IMR-90 (cell line): ENCODE measurements at regions not wholly inside any gene's neighbourhood (a gene's known extent, or its start where the extent isn't known, plus 50 kb on each side); places are given as distances from the start of the nearest gene placed in this dataset.

ENCODE experiments used
- ATAC-seq: fragments of 200-7000 bp; cut with Tn5 transposase; 2 replicates; pipeline ENCODE4 v1.9.1; 2020; ENCODE audit warnings: low read depth, mild to moderate bottlenecking, moderate library complexity
- BruUV-seq: library from RNA; stranded (reverse); fragments of 400-500 nt; replicated peaks from 2 replicates; lab custom pipeline; 2021; lab: Mats Ljungman, UMichigan
- CTCF ChIA-PET: fragments of 300-600 bp; formaldehyde crosslinking; extraction: SDS; loops from one replicate; lab custom pipeline; 2021; ENCODE audit warnings: antibody characterized with exemption; lab: Yijun Ruan, JAX
- POLR2A ChIA-PET: fragments of 300-600 bp; sonication (Branson Sonifier 250); formaldehyde crosslinking; loops from one replicate; lab custom pipeline; 2022; ENCODE audit warnings: antibody characterized with exemption; ENCODE audit not compliant: unreplicated experiment; lab: Charles Lee
- DNase-seq: peaks from one replicate; pipeline ENCODE4 v3.0.0; 2013
- H2AFZ ChIP-seq: replicated peaks from 2 replicates; pipeline ENCODE3; 2013; ENCODE audit warnings: low read length, mild to moderate bottlenecking; ENCODE audit not compliant: poor library complexity
- H2AK5ac ChIP-seq: 2 replicates; pipeline ENCODE4 v1.6.1; 2013; ENCODE audit warnings: low read depth, low read length, inconsistent platforms
- H2AK9ac ChIP-seq: replicated peaks from 2 replicates; pipeline ENCODE3; 2013; ENCODE audit warnings: mild to moderate bottlenecking, low read depth, low read length, moderate library complexity; ENCODE audit not compliant: poor library complexity
- H2BK120ac ChIP-seq: 2 replicates; pipeline ENCODE4 v1.6.1; 2013; ENCODE audit warnings: low read depth, low read length, inconsistent platforms
- H2BK15ac ChIP-seq: 3 replicates; pipeline ENCODE4 v1.6.1; 2013; ENCODE audit warnings: low read depth, low read length, inconsistent platforms
- H2BK20ac ChIP-seq: 2 replicates; pipeline ENCODE4 v1.6.1; 2013; ENCODE audit warnings: low read depth, mild to moderate bottlenecking, inconsistent platforms, low read length, moderate library complexity
- H2BK5ac ChIP-seq: 2 replicates; pipeline ENCODE4 v1.6.1; 2013; ENCODE audit warnings: mild to moderate bottlenecking, low read depth, low read length, inconsistent platforms; ENCODE audit not compliant: poor library complexity, severe bottlenecking
- H3K14ac ChIP-seq: replicated peaks from 2 replicates; pipeline ENCODE4 v1.6.1; 2013; ENCODE audit warnings: low read depth, low read length, inconsistent platforms
- H3K18ac ChIP-seq: 2 replicates; pipeline ENCODE4 v1.6.1; 2013; ENCODE audit warnings: low read depth, low read length, control low read depth
- H3K23ac ChIP-seq: 2 replicates; pipeline ENCODE4 v1.6.1; 2013; ENCODE audit warnings: low read depth, low read length, inconsistent platforms
- H3K27ac ChIP-seq: 2 replicates; pipeline ENCODE4 v1.5.1; 2013; ENCODE audit warnings: mild to moderate bottlenecking, control low read depth, low read length; ENCODE audit not compliant: insufficient read depth
- H3K27me3 ChIP-seq: 2 replicates; pipeline ENCODE4 v1.6.1; 2013; ENCODE audit warnings: low read length; ENCODE audit not compliant: control insufficient read depth, insufficient read depth
- H3K36me3 ChIP-seq: 2 replicates; pipeline ENCODE4 v1.6.1; 2013; ENCODE audit warnings: low read length, mixed read lengths; ENCODE audit not compliant: control insufficient read depth, insufficient read depth
- H3K4ac ChIP-seq: 2 replicates; pipeline ENCODE4 v1.6.1; 2013; ENCODE audit warnings: low read depth, low read length, inconsistent platforms
- H3K4me1 ChIP-seq: 2 replicates; pipeline ENCODE4 v1.6.1; 2013; ENCODE audit warnings: low read length, mixed read lengths; ENCODE audit not compliant: control insufficient read depth, insufficient read depth
- H3K4me2 ChIP-seq: 2 replicates; pipeline ENCODE4 v1.6.1; 2013; ENCODE audit warnings: low read depth, mild to moderate bottlenecking, control low read depth, low read length, moderate library complexity
- H3K4me3 ChIP-seq: 2 replicates; pipeline ENCODE4 v1.5.1; 2013; ENCODE audit warnings: low read depth, mild to moderate bottlenecking, control low read depth, low read length, moderate library complexity; ENCODE audit not compliant: insufficient read depth
- H3K56ac ChIP-seq: 2 replicates; pipeline ENCODE4 v1.6.1; 2013; ENCODE audit warnings: low read length, inconsistent platforms; ENCODE audit not compliant: insufficient read depth; ENCODE audit errors: extremely low read depth
- H3K79me1 ChIP-seq, 2 experiments: 2 replicates each; pipeline ENCODE4 v1.6.1; 2013; ENCODE audit warnings: low read length in 2 of 2, inconsistent platforms in 1 of 2, low read depth in 1 of 2
- H3K9ac ChIP-seq: 2 replicates; pipeline ENCODE4 v1.6.1; 2013; ENCODE audit warnings: low read depth, low read length, control low read depth
- H3K9me1 ChIP-seq: 2 replicates; pipeline ENCODE4 v1.6.1; 2013; ENCODE audit warnings: low read length, inconsistent platforms; ENCODE audit not compliant: insufficient read depth
- H3K9me3 ChIP-seq: 2 replicates; pipeline ENCODE4 v1.6.1; 2013; ENCODE audit warnings: low read length; ENCODE audit not compliant: control insufficient read depth, insufficient read depth
- H4K20me1 ChIP-seq: 2 replicates; pipeline ENCODE4 v1.6.1; 2013; ENCODE audit warnings: low read length, inconsistent platforms; ENCODE audit not compliant: insufficient read depth
- H4K5ac ChIP-seq: 2 replicates; pipeline ENCODE4 v1.6.1; 2013; ENCODE audit warnings: mild to moderate bottlenecking, low read depth, low read length, control low read depth
- H4K8ac ChIP-seq, 2 experiments: 2 replicates each; pipeline ENCODE4 v1.6.1; 2013; ENCODE audit warnings: low read depth in 2 of 2, low read length in 2 of 2, control low read depth in 1 of 2, inconsistent platforms in 1 of 2
- H4K91ac ChIP-seq: 2 replicates; pipeline ENCODE4 v1.6.1; 2013; ENCODE audit warnings: low read depth, low read length, inconsistent platforms; ENCODE audit not compliant: insufficient read depth
- BHLHE40 ChIP-seq: fragments of 150-350 bp; IDR thresholded peaks from 2 replicates; pipeline ENCODE4 v1.6.1; 2016; ENCODE audit warnings: mild to moderate bottlenecking, low read depth, low read length
- RCOR1 ChIP-seq: IDR thresholded peaks from 2 replicates; pipeline ENCODE4 v1.6.1; 2012; ENCODE audit warnings: mild to moderate bottlenecking, low read length, improper control_type of control experiment; ENCODE audit not compliant: insufficient replicate concordance
- RFX5 ChIP-seq: IDR thresholded peaks from 2 replicates; pipeline ENCODE4 v1.8.0; 2012; ENCODE audit warnings: low read depth, mild to moderate bottlenecking, low read length, moderate library complexity
- WGBS, 2 experiments: methylation state at CpG; one replicate each; pipeline versions ENCODE4 v1.1.5 to v1.1.7; 2013; ENCODE audit warnings: missing lambda C conversion rate in 2 of 2; ENCODE audit not compliant: insufficient read length in 1 of 2; ENCODE audit errors: extremely low coverage in 2 of 2; 5-methylcytosine and 5-hydroxymethylcytosine counted together
- dilution Hi-C: fragments of 300-500 bp; cut with HindIII; formaldehyde crosslinking; loops from one replicate; pipeline ENCODE4 v1.14.3; 2018; ENCODE audit warnings: low sequenced_read_pairs; ENCODE audit not compliant: unreplicated experiment
- in situ Hi-C: fragments of 300-500 bp; cut with MboI; formaldehyde crosslinking; loops from 3 replicates; pipeline ENCODE4 v1.14.3; 2019; ENCODE audit warnings: low sequenced_read_pairs, inconsistent platforms, mixed read lengths
- intact Hi-C: fragments of 100-400 bp; cut with micrococcal nuclease; formaldehyde crosslinking; loops from 2 replicates; pipeline ENCODE4 v1.10.0; 2022

GRCh38 chr10:94150541-94151184 is 156.9 kb downstream of the PLCE1 start:
- H3K4ac ChIP-seq: no peak overlapping the region
- H3K4me3 ChIP-seq: no peak overlapping the region
- in situ Hi-C loops: no loop called here
- no peak overlapping the region for H3K9ac ChIP-seq
- no peaks in the 10 kb centered on the region for H3K9me3 ChIP-seq
- no peak overlapping the region for H2BK20ac ChIP-seq
- no peaks in the 10 kb centered on the region for H3K79me1 ChIP-seq
- no peak overlapping the region for H2AFZ ChIP-seq
- H3K18ac ChIP-seq: no peak overlapping the region
- no peak overlapping the region for H2BK15ac ChIP-seq
- H4K91ac ChIP-seq: no peak overlapping the region
- ChIA-PET POLR2A (no interaction called here), CTCF (interaction anchor here (1.5 kb wide), 1 partner anchor 169 kb away, joined by 3 read pairs; no protein-coding TSS in a partner anchor)
- no peak for DNase-seq
- H2BK120ac ChIP-seq: no peak overlapping the region
- no peak overlapping the region for H4K8ac ChIP-seq
- H3K36me3 ChIP-seq: no peaks in the 10 kb centered on the region
- no TSS peak for BruUV-seq
- H4K20me1 ChIP-seq: no peaks in the 10 kb centered on the region
- dilution Hi-C loops: no loop called here
- no peak overlapping the region for H3K56ac ChIP-seq
- no peak overlapping the region for H3K23ac ChIP-seq
- H3K27me3 ChIP-seq: peaks cover 2% of the 10 kb centered on the region; the same call in 1 of the 2 replicates
- intact Hi-C loops: no loop called here
- no peak overlapping the region for H3K27ac ChIP-seq
- no peak overlapping the region for H3K4me2 ChIP-seq
- H2AK5ac ChIP-seq: no peak overlapping the region
- H3K4me1 ChIP-seq: no peaks in the 10 kb centered on the region
- H2AK9ac ChIP-seq: no peak overlapping the region
- H3K9me1 ChIP-seq: no peaks in the 10 kb centered on the region
- H2BK5ac ChIP-seq: no peak overlapping the region
- no peak overlapping the region for H4K5ac ChIP-seq
- ATAC-seq: no peak
- TF ChIP-seq RCOR1: no peak
- no peak for TF ChIP-seq RFX5
- TF ChIP-seq BHLHE40: no peak
- WGBS, 2 experiments: 60% methylated on average over 1 of the region's 1 CpG; no CpG with 5 or more reads in 1 of the 2 experiments
- H3K14ac ChIP-seq: no peak overlapping the region
